ENCODE measurements at regions not wholly inside any gene's neighbourhood (a gene's known extent, or its start where the extent isn't known, plus 50 kb on each side); places are given as distances from the start of the nearest gene placed in this dataset.

- TF ChIP-seq, protein P1, sequence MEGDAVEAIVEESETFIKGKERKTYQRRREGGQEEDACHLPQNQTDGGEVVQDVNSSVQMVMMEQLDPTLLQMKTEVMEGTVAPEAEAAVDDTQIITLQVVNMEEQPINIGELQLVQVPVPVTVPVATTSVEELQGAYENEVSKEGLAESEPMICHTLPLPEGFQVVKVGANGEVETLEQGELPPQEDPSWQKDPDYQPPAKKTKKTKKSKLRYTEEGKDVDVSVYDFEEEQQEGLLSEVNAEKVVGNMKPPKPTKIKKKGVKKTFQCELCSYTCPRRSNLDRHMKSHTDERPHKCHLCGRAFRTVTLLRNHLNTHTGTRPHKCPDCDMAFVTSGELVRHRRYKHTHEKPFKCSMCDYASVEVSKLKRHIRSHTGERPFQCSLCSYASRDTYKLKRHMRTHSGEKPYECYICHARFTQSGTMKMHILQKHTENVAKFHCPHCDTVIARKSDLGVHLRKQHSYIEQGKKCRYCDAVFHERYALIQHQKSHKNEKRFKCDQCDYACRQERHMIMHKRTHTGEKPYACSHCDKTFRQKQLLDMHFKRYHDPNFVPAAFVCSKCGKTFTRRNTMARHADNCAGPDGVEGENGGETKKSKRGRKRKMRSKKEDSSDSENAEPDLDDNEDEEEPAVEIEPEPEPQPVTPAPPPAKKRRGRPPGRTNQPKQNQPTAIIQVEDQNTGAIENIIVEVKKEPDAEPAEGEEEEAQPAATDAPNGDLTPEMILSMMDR (IDR thresholded peaks at IDR 0.05) = no peak
- TF ChIP-seq POLR2A (IDR thresholded peaks at IDR 0.05) = no peak
These were observed 87.0 kb downstream of the PLXNA1 start for GRCh38 chr3:127069814-127070440.

All from body of pancreas (tissue), 4 donors.